ENCODE measurements at regions not wholly inside any gene's neighbourhood (a gene's known extent, or its start where the extent isn't known, plus 50 kb on each side); places are given as distances from the start of the nearest gene placed in this dataset.

- TF ChIP-seq CTCF (IDR thresholded peaks at IDR 0.05 in 8 of 11, conservative IDR thresholded peaks at IDR 0.05 in 3 of 11) (no peak), POLR2A (IDR thresholded peaks at IDR 0.05) (no peak)
These were observed 436.3 kb downstream of the ZNF385D start for GRCh38 chr3:21314688-21315087.

Data from spleen (tissue), 7 donors.